ENCODE measurements at regions not wholly inside any gene's neighbourhood (a gene's known extent, or its start where the extent isn't known, plus 50 kb on each side); places are given as distances from the start of the nearest gene placed in this dataset.

GRCh38 chr5:2442496-2443354 lies 308.8 kb downstream of the IRX2 start:
- DNase-seq (ENCODE audit: low read depth) = no peak

GRCh38 chr5:2441495-2442180 lies 309.8 kb downstream of the IRX2 start:
- no peak for DNase-seq (ENCODE audit: low read depth)

GRCh38 chr5:2439608-2440007 lies 311.9 kb downstream of the IRX2 start:
- DNase-seq (ENCODE audit: low read depth) = no peak

- DNase-seq (ENCODE audit: low read depth) = no peak
Measured at GRCh38 chr5:2433086-2433485, 318.4 kb downstream of the IRX2 start.

- DNase-seq (ENCODE audit: low read depth) = no peak
Measured at GRCh38 chr5:2432076-2432920, 319.2 kb downstream of the IRX2 start.

- peak; percentile 63 for DNase-seq (ENCODE audit: low read depth)
Measured at GRCh38 chr5:2430606-2431005, 320.9 kb downstream of the IRX2 start.

- no peak for DNase-seq (ENCODE audit: low read depth)
Measured at GRCh38 chr5:2427983-2428382, 323.5 kb downstream of the IRX2 start.

GRCh38 chr5:2423634-2424033 lies 327.8 kb downstream of the IRX2 start:
- DNase-seq (ENCODE audit: low read depth) = no peak

GRCh38 chr5:2417301-2417700 lies 334.2 kb downstream of the IRX2 start:
- DNase-seq (ENCODE audit: low read depth) = no peak

GRCh38 chr5:2415678-2416077 lies 335.8 kb downstream of the IRX2 start:
- peak; percentile 58 for DNase-seq (ENCODE audit: low read depth)

GRCh38 chr5:2410451-2410850 lies 341.0 kb downstream of the IRX2 start:
- DNase-seq (ENCODE audit: low read depth) = no peak

GRCh38 chr5:2403296-2403695 lies 348.2 kb downstream of the IRX2 start:
- DNase-seq (ENCODE audit: low read depth) = no peak

GRCh38 chr5:2399804-2400203 lies 351.7 kb downstream of the IRX2 start:
- no peak for DNase-seq (ENCODE audit: low read depth)

GRCh38 chr5:2399096-2399495 lies 352.4 kb downstream of the IRX2 start:
- no peak for DNase-seq (ENCODE audit: low read depth)

- DNase-seq (ENCODE audit: low read depth) = no peak
Measured at GRCh38 chr5:2393556-2393955, 357.9 kb downstream of the IRX2 start.

- DNase-seq (ENCODE audit: low read depth) = no peak
Measured at GRCh38 chr5:2391566-2391965, 359.9 kb downstream of the IRX2 start.

- DNase-seq (ENCODE audit: low read depth) = no peak
Measured at GRCh38 chr5:2391021-2391420, 360.5 kb downstream of the IRX2 start.

GRCh38 chr5:2388571-2388970 lies 362.9 kb downstream of the IRX2 start:
- no peak for DNase-seq (ENCODE audit: low read depth)

- DNase-seq (ENCODE audit: low read depth) = peak; percentile 25
Measured at GRCh38 chr5:2387634-2388325, 363.7 kb downstream of the IRX2 start.

GRCh38 chr5:2387250-2387633 lies 364.2 kb downstream of the IRX2 start:
- no peak for DNase-seq (ENCODE audit: low read depth)

GRCh38 chr5:2385818-2386217 lies 365.7 kb downstream of the IRX2 start:
- no peak for DNase-seq (ENCODE audit: low read depth)

GRCh38 chr5:2383698-2384065 lies 367.8 kb downstream of the IRX2 start:
- no peak for DNase-seq (ENCODE audit: low read depth)
